Iris pigment epithelial cell (primary cell): ENCODE measurements at regions not wholly inside any gene's neighbourhood (a gene's known extent, or its start where the extent isn't known, plus 50 kb on each side); places are given as distances from the start of the nearest gene placed in this dataset.
"Not testable (repeated sequence)": the region's sequence is repeated elsewhere in the genome, so short reads cannot be mapped to it uniquely, and the experiment has no call there.

Experiments used
- DNase-seq: peaks from one replicate; pipeline ENCODE4 v3.0.0-alpha.2; 2011; ENCODE audit warnings: low read depth

- peak; percentile 49 for DNase-seq
Observed at GRCh38 chr13:111005808-111006505, 91.1 kb upstream of the ANKRD10 start.

- peak; percentile 25 for DNase-seq
Observed at GRCh38 chr13:111005364-111005763, 90.5 kb upstream of the ANKRD10 start.

GRCh38 chr13:111004444-111004843 is 89.6 kb upstream of the ANKRD10 start:
- no peak for DNase-seq

GRCh38 chr13:111001636-111002035 is 86.8 kb upstream of the ANKRD10 start:
- no peak for DNase-seq

- no peak for DNase-seq
Observed at GRCh38 chr13:110993788-110994187, 78.9 kb upstream of the ANKRD10 start.

GRCh38 chr13:110991991-110992508 is 77.2 kb upstream of the ANKRD10 start:
- DNase-seq = no peak

GRCh38 chr13:110989331-110989730 is 74.5 kb upstream of the ANKRD10 start:
- peak; percentile 58 for DNase-seq

- peak; percentile 25 for DNase-seq
Observed at GRCh38 chr13:110985541-110985940, 70.7 kb upstream of the ANKRD10 start.

- DNase-seq = no peak
Observed at GRCh38 chr13:110984798-110985197, 69.9 kb upstream of the ANKRD10 start.

- no peak for DNase-seq
Observed at GRCh38 chr13:110984381-110984780, 69.5 kb upstream of the ANKRD10 start.

- DNase-seq = no peak
Observed at GRCh38 chr13:110983241-110983640, 68.4 kb upstream of the ANKRD10 start.

- no peak for DNase-seq
Observed at GRCh38 chr13:110981379-110981778, 66.5 kb upstream of the ANKRD10 start.

- no peak for DNase-seq
Observed at GRCh38 chr13:110980921-110981320, 66.1 kb upstream of the ANKRD10 start.

- DNase-seq = not testable (repeated sequence)
Observed at GRCh38 chr13:110979149-110979548, 64.3 kb upstream of the ANKRD10 start.

- DNase-seq = no peak
Observed at GRCh38 chr13:110978390-110978789, 63.5 kb upstream of the ANKRD10 start.

GRCh38 chr13:110976785-110977184 is 61.9 kb upstream of the ANKRD10 start:
- no peak for DNase-seq

- DNase-seq = no peak
Observed at GRCh38 chr13:110973007-110973700, 58.3 kb upstream of the ANKRD10 start.

- no peak for DNase-seq
Observed at GRCh38 chr13:110971486-110971885, 56.6 kb upstream of the ANKRD10 start.

GRCh38 chr13:110967156-110967855 is 52.4 kb upstream of the ANKRD10 start:
- DNase-seq = not testable (repeated sequence)

GRCh38 chr13:110965755-110966134 is 50.9 kb upstream of the ANKRD10 start:
- DNase-seq = no peak

GRCh38 chr13:110965038-110965754 is 50.3 kb upstream of the ANKRD10 start:
- DNase-seq = peak; percentile 80
